WTC11 (cell line): ENCODE measurements at regions not wholly inside any gene's neighbourhood (a gene's known extent, or its start where the extent isn't known, plus 50 kb on each side); places are given as distances from the start of the nearest gene placed in this dataset.

Experiments used
- CREB1 ChIP-seq: sonication (generic); formaldehyde crosslinking; IDR thresholded peaks from 2 replicates; pipeline ENCODE4 v1.8.0; 2023; ENCODE audit warnings: mild to moderate bottlenecking, missing genetic modification reagents
- HMGA2 ChIP-seq: fragments of 250-450 bp; sonication (Bioruptor Pico); IDR thresholded peaks from 2 replicates; pipeline ENCODE4 v1.4.0; 2021; ENCODE audit warnings: mild to moderate bottlenecking, moderate library complexity
- USF2 ChIP-seq: sonication (generic); formaldehyde crosslinking; IDR thresholded peaks from 2 replicates; pipeline ENCODE4 v1.8.1; 2023; ENCODE audit warnings: mild to moderate bottlenecking, missing genetic modification reagents, moderate library complexity
- ZBTB21 ChIP-seq: sonication (generic); formaldehyde crosslinking; IDR thresholded peaks from 2 replicates; pipeline ENCODE4 v1.8.1; 2023; ENCODE audit warnings: mild to moderate bottlenecking, missing genetic modification reagents, borderline replicate concordance
- ZNF232 ChIP-seq: sonication (generic); formaldehyde crosslinking; IDR thresholded peaks from 2 replicates; pipeline ENCODE4 v1.8.0; 2022; ENCODE audit warnings: mild to moderate bottlenecking, missing genetic modification reagents
- TF ChIP-seq, protein P1 (sequence below): fragments of 200-600 bp; IDR thresholded peaks from 2 replicates; pipeline ENCODE4 v1.8.0; 2022; ENCODE audit warnings: antibody characterized with exemption
- TF ChIP-seq, protein P2 (sequence below): sonication (generic); formaldehyde crosslinking; IDR thresholded peaks from 2 replicates; pipeline ENCODE4 v1.8.1; 2023; ENCODE audit warnings: mild to moderate bottlenecking, missing genetic modification reagents
- TF ChIP-seq, protein P3 (sequence below): sonication (generic); formaldehyde crosslinking; IDR thresholded peaks from 2 replicates; pipeline ENCODE4 v1.8.1; 2022; ENCODE audit warnings: mild to moderate bottlenecking, moderate library complexity, missing genetic modification reagents

DNA sequence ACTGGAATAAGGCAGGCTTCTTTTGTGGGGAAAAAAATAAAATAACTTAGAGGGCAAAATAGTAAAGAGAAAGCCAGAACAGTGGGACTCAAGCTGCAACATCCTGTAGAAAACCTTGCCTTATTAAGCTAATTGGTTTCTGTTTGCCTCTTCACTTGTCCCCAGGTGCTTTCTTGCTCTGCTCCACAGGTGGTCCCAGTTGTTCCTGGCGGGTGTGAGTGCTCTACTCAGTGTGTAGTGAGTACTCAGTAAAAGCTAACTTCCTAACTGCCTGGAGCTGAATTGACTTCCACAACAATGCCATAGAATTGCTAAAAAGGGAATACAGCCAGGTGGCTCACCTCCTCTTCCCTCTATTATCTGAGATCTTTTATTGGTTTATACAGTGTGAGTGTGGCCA is 930.2 kb downstream of the C4orf33 start:
- TF ChIP-seq, protein P1, sequence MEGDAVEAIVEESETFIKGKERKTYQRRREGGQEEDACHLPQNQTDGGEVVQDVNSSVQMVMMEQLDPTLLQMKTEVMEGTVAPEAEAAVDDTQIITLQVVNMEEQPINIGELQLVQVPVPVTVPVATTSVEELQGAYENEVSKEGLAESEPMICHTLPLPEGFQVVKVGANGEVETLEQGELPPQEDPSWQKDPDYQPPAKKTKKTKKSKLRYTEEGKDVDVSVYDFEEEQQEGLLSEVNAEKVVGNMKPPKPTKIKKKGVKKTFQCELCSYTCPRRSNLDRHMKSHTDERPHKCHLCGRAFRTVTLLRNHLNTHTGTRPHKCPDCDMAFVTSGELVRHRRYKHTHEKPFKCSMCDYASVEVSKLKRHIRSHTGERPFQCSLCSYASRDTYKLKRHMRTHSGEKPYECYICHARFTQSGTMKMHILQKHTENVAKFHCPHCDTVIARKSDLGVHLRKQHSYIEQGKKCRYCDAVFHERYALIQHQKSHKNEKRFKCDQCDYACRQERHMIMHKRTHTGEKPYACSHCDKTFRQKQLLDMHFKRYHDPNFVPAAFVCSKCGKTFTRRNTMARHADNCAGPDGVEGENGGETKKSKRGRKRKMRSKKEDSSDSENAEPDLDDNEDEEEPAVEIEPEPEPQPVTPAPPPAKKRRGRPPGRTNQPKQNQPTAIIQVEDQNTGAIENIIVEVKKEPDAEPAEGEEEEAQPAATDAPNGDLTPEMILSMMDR = no peak
- TF ChIP-seq CREB1 (CRISPR knock-in tag) = no peak
- TF ChIP-seq ZBTB21 (CRISPR knock-in tag) = no peak
- no peak for TF ChIP-seq ZNF232
- TF ChIP-seq, protein P2, sequence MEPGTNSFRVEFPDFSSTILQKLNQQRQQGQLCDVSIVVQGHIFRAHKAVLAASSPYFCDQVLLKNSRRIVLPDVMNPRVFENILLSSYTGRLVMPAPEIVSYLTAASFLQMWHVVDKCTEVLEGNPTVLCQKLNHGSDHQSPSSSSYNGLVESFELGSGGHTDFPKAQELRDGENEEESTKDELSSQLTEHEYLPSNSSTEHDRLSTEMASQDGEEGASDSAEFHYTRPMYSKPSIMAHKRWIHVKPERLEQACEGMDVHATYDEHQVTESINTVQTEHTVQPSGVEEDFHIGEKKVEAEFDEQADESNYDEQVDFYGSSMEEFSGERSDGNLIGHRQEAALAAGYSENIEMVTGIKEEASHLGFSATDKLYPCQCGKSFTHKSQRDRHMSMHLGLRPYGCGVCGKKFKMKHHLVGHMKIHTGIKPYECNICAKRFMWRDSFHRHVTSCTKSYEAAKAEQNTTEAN (CRISPR knock-in tag) = peak; percentile 78; the same call in 1 of the 2 replicates
- no peak for TF ChIP-seq HMGA2 (CRISPR knock-in tag)
- TF ChIP-seq, protein P3, sequence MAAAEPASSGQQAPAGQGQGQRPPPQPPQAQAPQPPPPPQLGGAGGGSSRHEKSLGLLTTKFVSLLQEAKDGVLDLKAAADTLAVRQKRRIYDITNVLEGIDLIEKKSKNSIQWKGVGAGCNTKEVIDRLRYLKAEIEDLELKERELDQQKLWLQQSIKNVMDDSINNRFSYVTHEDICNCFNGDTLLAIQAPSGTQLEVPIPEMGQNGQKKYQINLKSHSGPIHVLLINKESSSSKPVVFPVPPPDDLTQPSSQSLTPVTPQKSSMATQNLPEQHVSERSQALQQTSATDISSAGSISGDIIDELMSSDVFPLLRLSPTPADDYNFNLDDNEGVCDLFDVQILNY (CRISPR knock-in tag) = no peak
- 0 out of 2 replicates have a peak, but pooled peaks have one; percentile 16 for TF ChIP-seq USF2 (CRISPR knock-in tag)
